Stimulated activated CD4-positive, alpha-beta T cell treated with anti-CD3 and anti-CD28 coated beads, Interleukin-1b, Interleukin-23, amount 100 ng/mL, for 48 hours (primary cell): ENCODE measurements at regions not wholly inside any gene's neighbourhood (a gene's known extent, or its start where the extent isn't known, plus 50 kb on each side); places are given as distances from the start of the nearest gene placed in this dataset.
A peak's percentile ranks its signal among the peaks of the same experiment; 100 is the strongest.
"Not testable (repeated sequence)": the region's sequence is repeated elsewhere in the genome, so short reads cannot be mapped to it uniquely, and the experiment has no call there.

Experiments
- DNase-seq: peaks from one replicate; pipeline ENCODE4 v3.0.0-alpha.2; 2020

GRCh38 chrX:45527834-45528233 is 327.2 kb upstream of the DIPK2B start:
- DNase-seq: no peak

GRCh38 chrX:45524805-45525204 is 324.1 kb upstream of the DIPK2B start:
- no peak for DNase-seq

DNA sequence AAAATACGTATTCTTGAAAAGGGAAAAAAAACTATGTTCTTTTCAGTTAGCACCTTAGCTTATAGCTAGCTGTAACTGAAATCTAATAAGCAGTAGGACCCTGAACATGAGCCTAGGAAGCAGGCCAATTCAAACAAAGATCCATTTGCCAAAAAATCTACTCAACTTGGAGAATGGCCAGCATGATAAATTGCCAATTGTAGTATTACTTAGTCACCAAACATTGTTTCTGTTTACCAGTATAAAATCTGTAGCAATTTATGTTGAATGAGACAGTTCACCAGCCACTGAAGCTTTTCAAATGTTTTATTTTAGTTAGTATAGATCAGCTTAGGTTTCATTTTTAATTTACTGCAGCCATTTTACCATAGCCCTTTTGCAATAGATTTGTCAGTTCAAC is 323.6 kb upstream of the DIPK2B start:
- DNase-seq: no peak

DNA sequence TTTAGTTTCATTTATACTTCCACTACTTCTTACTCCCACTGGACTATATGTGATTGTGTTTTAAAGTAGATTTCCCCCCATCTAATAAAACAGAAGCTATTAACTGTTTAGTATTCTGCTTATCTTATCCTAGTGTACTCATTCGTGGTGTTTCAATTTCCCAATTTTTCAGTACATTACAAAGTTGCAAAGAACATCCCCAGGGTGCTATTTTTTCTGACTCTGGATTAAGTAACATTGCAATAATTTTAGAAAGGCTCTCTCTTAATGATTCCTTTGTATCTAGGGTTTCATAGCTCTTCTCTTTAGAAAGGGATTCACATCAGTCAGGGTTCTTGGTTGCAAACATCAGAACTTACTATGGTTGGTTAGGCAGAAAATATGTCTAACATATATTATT is 317.9 kb upstream of the DIPK2B start:
- DNase-seq: no peak

DNA sequence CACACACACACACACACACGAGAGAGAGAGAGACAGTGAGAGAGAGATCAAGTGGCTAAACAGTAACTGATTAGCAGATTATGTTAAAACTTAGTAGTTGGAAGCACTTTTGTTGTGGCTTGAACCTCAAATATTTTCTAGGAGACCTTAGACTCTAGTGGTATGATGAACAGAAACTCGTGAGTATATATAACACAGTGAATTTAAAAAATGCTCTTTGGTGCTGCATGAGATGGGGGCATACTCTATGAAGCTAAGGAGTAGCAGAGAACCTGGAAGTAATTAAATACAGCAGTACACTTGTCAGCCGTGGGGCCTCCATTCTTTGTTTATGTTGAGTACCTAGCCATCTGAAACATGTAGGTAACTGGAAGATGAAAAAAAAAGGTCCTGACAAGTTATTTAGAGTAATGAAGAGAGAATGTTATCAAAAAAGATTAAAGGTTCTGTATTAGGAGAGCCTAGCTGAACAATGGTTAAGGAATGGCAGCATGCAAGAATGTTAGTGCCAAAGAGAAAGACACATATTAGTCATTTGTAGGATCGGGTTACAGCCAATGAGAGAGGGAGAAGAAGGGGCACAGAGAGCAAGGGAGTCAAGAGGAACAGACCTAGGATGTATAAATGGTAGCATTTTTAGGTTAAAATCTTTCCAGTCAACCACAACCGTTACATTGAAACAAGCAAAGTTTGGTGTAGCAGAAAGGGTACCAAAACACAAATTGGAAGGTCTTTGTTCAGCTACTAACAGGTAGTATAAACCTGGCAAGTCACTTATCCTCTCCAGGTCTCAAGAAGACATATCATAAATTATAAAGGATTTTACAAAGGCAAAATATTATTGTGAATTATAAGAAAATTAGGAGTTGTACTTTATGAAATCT is 316.7 kb upstream of the DIPK2B start:
- no peak for DNase-seq

GRCh38 chrX:45515262-45516215 is 314.9 kb upstream of the DIPK2B start:
- DNase-seq: peak; percentile 48

GRCh38 chrX:45513042-45513441 is 312.4 kb upstream of the DIPK2B start:
- no peak for DNase-seq

DNA sequence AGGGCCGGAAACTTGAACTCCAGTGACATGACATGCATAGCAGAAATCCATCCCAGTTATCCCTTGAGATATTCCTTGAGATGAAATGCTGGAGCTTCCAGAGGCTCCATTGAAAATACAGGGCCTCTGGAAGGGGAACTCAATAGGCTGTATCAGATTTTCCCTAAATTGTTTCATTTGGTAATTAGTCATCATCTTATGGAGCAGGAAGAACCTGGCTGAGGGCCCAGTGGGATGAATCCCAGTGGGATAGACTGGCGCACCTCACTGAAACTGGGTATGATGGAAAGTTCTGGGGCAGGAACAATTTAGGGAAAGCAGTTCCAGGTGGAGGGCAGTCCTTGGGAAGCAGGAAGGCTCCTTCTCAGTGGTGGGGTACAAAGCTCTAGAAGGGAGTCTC is 307.8 kb upstream of the DIPK2B start:
- no peak for DNase-seq

- no peak for DNase-seq
These were observed 305.6 kb upstream of the DIPK2B start for GRCh38 chrX:45506149-45506730.

- DNase-seq: peak; percentile 9
These were observed 304.5 kb upstream of the DIPK2B start for GRCh38 chrX:45505214-45505613.

GRCh38 chrX:45503787-45504362 is 303.2 kb upstream of the DIPK2B start:
- DNase-seq: not testable (repeated sequence)

GRCh38 chrX:45502396-45502795 is 301.7 kb upstream of the DIPK2B start:
- DNase-seq: no peak

- DNase-seq: peak; percentile 16
These were observed 296.6 kb upstream of the DIPK2B start for GRCh38 chrX:45497290-45497689.

- no peak for DNase-seq
These were observed 285.0 kb upstream of the DIPK2B start for GRCh38 chrX:45485719-45486118.

- no peak for DNase-seq
These were observed 279.3 kb upstream of the DIPK2B start for GRCh38 chrX:45479835-45480422.

GRCh38 chrX:45479196-45479834 is 278.6 kb upstream of the DIPK2B start:
- no peak for DNase-seq

GRCh38 chrX:45472968-45473367 is 272.3 kb upstream of the DIPK2B start:
- DNase-seq: no peak

DNA sequence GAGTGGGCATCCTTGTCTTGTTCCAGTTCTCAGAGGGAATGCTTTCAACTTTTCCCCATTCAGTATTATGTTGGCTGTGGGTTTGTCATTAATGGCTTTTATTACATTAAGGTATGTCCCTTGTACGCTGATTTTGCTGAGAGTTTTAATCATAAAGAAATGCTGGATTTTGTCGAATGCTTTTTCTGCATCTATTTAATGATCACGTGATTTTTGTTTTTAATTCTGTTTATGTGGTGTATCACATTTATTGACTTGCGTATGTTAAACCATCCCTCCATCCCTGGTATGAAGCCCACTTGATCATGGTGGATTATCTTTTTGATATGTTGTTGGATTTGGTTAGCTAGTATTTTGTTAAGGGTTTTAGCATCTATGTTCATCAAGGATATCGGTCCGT is 266.9 kb upstream of the DIPK2B start:
- DNase-seq: not testable (repeated sequence)

DNA sequence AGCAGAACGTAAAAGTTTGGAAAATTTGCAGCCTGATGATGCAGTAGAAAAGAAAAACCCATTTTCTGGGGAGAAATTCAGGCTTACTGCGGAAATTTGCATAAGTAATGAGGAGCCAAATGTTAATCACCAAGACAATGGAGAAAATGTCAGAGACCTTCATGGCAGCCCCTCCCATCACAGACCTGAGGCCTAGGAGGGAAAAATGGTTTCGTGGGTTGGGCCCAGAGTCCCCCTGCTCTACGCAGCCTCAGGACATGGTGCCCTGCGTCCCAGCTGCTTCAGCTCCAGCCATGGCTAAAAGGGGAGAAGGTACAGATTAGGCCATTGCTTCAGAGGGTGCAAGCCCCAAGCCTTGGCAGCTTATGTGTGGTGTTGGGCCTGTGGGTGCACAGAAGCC is 255.1 kb upstream of the DIPK2B start:
- DNase-seq: not testable (repeated sequence)

DNA sequence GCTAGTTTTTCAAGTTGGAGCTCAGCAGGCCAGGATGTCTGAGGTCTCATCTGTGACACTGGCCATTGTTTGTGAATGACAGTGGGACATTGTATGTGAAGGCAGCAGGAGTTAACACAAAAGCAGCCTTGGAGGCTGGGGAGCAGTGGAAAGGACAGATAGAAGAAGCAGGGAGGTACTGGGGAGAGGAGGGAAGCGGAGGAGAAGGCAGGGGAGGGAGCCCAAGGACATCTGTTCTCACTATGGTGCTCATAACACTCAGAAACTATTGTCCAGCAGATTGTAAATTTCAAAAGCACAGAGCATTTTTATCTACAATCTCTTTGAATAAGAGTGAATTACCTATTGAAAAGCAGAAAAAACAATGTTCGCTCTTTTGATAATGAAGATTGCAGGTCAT is 253.6 kb upstream of the DIPK2B start:
- DNase-seq: no peak

- DNase-seq: no peak
These were observed 249.3 kb upstream of the DIPK2B start for GRCh38 chrX:45449982-45450381.

GRCh38 chrX:45447995-45448394 is 247.3 kb upstream of the DIPK2B start:
- no peak for DNase-seq
